ENCODE measurements at regions not wholly inside any gene's neighbourhood (a gene's known extent, or its start where the extent isn't known, plus 50 kb on each side); places are given as distances from the start of the nearest gene placed in this dataset.

DNA sequence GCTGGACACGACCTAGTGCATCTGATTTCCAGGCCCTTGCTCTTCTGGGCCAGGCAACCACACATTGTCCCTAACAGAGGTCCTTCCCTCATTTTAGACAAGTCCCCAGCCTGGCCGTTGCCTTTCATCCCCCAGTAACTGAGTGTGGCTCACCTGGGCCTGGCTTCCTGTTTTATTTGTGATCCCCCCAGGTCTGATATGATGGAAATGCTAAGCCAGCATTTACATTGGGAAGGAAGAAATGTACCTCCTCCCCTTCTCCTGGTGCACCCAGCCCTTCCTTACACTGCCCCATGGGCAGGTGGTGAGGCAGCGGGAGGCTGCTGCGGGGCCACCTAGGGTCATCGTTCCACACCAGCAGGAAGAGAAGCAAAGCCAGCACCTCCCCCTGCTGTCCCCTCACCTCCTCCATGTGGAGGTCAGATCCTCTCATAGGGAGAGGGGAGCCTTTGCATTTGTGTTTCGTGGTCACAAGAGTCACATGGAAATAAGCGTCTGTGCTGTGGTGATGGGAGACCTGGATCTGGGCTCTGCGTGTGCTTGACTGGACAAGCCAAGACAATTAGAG is 108.8 kb downstream of the GLRX3 start:
- TF ChIP-seq, protein P1, sequence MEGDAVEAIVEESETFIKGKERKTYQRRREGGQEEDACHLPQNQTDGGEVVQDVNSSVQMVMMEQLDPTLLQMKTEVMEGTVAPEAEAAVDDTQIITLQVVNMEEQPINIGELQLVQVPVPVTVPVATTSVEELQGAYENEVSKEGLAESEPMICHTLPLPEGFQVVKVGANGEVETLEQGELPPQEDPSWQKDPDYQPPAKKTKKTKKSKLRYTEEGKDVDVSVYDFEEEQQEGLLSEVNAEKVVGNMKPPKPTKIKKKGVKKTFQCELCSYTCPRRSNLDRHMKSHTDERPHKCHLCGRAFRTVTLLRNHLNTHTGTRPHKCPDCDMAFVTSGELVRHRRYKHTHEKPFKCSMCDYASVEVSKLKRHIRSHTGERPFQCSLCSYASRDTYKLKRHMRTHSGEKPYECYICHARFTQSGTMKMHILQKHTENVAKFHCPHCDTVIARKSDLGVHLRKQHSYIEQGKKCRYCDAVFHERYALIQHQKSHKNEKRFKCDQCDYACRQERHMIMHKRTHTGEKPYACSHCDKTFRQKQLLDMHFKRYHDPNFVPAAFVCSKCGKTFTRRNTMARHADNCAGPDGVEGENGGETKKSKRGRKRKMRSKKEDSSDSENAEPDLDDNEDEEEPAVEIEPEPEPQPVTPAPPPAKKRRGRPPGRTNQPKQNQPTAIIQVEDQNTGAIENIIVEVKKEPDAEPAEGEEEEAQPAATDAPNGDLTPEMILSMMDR (conservative IDR thresholded peaks at IDR 0.05; ENCODE audit: low read length), result no peak
- DNase-seq (ENCODE audit: low read depth), result no peak
- no peak overlapping the region for H3K4me3 ChIP-seq (ENCODE audit: low read length)

DNA sequence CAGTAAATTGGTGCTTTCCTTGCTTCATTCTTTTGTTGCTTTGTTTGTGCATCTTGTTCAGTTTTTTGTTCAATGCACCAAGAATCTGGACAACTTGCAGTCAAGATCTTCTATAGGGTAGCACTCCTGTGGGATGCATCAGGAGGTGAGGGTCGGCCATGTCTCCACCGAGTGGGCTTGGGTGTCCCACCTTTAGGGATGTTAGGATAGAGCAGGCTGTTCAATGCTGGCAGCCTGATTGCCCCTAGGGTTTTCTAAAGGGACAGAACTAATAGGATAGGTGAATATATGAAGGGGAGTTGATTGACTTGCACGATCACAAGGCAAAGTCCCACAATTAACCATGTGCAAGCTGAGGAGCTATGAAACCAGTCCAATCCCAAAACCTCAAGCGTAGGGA is 109.9 kb downstream of the GLRX3 start:
- DNase-seq (ENCODE audit: low read depth), result no peak
- TF ChIP-seq, protein P1 (conservative IDR thresholded peaks at IDR 0.05; ENCODE audit: low read length), result no peak
- H3K4me3 ChIP-seq (ENCODE audit: low read length), result no peak overlapping the region

DNA sequence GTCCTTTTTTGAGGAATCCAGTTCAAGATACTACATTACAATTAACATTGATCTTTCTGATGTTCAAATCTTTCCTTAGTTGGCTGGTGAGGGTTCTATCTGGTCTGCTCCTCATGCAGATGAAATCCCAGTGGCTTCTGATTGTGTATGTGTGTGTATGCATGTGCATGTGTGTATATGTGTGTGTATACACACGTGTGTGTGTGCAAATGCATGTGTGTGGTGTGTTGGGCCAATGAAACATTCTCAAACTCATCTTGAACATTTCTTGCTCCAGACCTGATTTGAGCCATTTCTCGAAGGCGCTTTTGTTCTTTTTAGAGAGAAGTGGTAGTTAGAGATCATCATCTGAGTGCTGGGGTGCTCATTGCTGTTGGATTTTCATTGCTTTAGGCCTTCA is 113.9 kb downstream of the GLRX3 start:
- TF ChIP-seq, protein P1 (conservative IDR thresholded peaks at IDR 0.05; ENCODE audit: low read length), result no peak
- no peak overlapping the region for H3K4me3 ChIP-seq (ENCODE audit: low read length)
- DNase-seq (ENCODE audit: low read depth), result no peak

DNA sequence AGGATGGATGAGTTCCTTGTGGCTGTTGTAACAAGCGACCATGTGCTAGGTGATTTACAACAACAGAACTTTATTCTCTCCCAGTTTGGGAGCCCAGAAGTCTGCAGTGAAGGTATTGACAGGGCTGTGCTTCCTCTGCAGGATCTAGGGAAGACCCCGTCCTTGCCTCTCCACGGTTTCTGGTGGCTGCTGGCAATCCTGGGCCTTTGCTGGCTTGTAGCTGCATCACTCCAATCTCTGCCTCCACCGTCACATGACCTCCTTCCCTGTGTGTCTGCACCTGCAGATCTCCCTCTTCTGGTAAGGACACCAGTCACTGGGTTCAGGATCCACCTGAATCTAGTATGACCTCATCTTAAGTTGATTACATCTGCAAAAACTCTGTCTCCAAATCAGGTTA is 115.6 kb downstream of the GLRX3 start:
- DNase-seq (ENCODE audit: low read depth), result no peak
- TF ChIP-seq, protein P1 (conservative IDR thresholded peaks at IDR 0.05; ENCODE audit: low read length), result no peak
- H3K4me3 ChIP-seq (ENCODE audit: low read length), result no peak overlapping the region

DNA sequence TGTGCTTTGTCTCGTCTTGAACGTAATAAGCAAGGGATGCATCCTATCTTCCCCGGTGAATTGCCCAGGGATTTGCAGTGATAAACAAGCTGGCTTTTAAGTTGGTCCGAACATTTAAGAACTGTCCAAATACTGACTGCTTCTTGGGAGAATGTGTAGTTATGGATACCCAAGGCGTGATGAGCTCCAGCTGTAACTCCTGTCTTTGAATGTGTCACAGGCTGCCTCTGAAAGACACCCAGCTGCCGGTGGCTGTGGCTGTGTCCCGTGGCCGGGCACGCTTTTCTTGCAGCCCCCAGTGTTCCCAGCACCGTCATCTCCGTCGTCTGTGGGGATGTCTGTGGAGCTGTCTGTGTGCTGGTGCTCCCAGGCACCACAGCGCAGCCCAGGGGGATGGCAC is 118.1 kb downstream of the GLRX3 start:
- no peak overlapping the region for H3K4me3 ChIP-seq (ENCODE audit: low read length)
- DNase-seq (ENCODE audit: low read depth), result no peak
- TF ChIP-seq, protein P1 (conservative IDR thresholded peaks at IDR 0.05; ENCODE audit: low read length), result no peak

DNA sequence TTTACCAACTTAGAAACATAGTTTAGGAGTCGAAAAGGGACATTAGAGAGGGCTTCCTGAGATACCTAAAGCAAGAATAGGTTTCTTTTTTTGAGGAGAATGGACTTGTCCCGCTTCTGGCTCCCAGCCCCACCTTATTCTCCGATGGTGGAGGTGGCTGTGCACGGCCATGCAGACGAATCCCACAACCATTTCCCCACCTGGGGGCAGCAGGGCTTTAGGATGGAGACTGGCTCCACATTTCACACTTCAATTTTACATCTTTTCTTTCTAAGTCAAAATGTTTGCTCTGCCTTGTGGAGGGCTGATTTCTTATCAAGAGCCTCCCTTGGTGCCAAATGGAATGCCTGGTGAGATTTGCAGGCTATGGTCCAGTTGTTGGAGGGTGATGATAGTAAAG is 118.5 kb downstream of the GLRX3 start:
- no peak for DNase-seq (ENCODE audit: low read depth)
- TF ChIP-seq, protein P1 (conservative IDR thresholded peaks at IDR 0.05; ENCODE audit: low read length), result no peak
- H3K4me3 ChIP-seq (ENCODE audit: low read length), result no peak overlapping the region

DNA sequence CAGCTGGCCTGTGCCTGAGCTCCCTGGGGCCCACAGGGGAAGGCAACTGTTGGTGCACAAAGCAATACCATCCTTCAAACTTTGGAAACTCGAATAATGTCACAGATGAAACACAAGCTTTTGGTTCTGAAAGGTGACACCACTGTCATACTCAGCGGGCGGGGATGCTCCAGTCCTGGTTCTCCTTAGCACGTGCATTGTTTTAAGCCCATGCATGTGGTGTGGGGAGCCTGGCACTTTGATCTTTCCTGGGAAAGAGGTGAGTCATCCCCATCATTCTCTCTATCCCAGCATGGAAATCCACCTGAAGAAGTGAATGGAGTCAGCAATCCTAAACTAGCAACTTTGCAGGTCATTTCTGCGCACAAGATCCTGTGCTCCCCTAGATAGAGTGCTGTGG is 119.6 kb downstream of the GLRX3 start:
- TF ChIP-seq, protein P1 (conservative IDR thresholded peaks at IDR 0.05; ENCODE audit: low read length), result no peak

More for the DNA sequence above, 119.6 kb downstream of the GLRX3 start:
- H3K4me3 ChIP-seq (ENCODE audit: low read length), result no peak overlapping the region
- DNase-seq (ENCODE audit: low read depth), result no peak

Measured in AG10803 (cell line).